HFFc6 (cell line): ENCODE measurements at regions not wholly inside any gene's neighbourhood (a gene's known extent, or its start where the extent isn't known, plus 50 kb on each side); places are given as distances from the start of the nearest gene placed in this dataset.

Experiments
- DNase-seq: peaks from one replicate; pipeline ENCODE4 v3.0.0-alpha.2; 2018
- H3K27ac Mint-ChIP-seq: 2 replicates; pipeline ENCODE4 v1.8.0; 2020; ENCODE audit warnings: mild to moderate bottlenecking, mixed read lengths
- H3K27me3 Mint-ChIP-seq: 2 replicates; pipeline ENCODE4 v1.8.0; 2021; ENCODE audit warnings: mild to moderate bottlenecking, moderate library complexity, mixed read lengths; ENCODE audit not compliant: insufficient read depth
- H3K36me3 Mint-ChIP-seq: 2 replicates; pipeline ENCODE4 v1.8.0; 2021; ENCODE audit warnings: low read depth, mixed read lengths
- H3K4me1 Mint-ChIP-seq: 2 replicates; pipeline ENCODE4 v1.8.0; 2020; ENCODE audit warnings: low read depth, mixed read lengths
- H3K4me3 Mint-ChIP-seq: 2 replicates; pipeline ENCODE4 v1.8.0; 2020; ENCODE audit warnings: mild to moderate bottlenecking, moderate library complexity, mixed read lengths
- H3K9me3 Mint-ChIP-seq: 2 replicates; pipeline ENCODE4 v1.8.0; 2020; ENCODE audit warnings: mild to moderate bottlenecking, mixed read lengths
- TF ChIP-seq, protein P1 (sequence below): fragments of 200-600 bp; sonication (generic); IDR thresholded peaks from 2 replicates; pipeline ENCODE4 v1.5.0; 2021; ENCODE audit warnings: antibody characterized with exemption, mild to moderate bottlenecking

DNA sequence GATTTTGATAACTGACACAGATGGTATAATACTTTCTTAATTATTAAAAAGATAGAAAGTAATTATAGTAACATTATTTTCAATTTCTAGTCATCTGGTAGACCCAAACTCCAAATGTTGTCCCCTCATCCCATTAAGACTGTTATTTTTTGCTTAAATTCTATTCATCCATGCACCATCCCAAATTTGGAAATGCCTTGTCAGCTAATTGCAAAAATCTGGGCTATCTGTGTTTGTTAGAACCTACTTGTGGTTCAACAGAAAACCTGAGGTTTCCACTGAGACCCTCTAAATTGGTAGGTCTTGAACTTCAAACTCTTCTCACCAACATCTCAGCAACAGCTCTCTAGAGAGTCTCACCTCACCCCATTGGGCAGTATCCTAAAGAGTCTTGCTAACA lies 172.2 kb upstream of the ADGRL3 start:
- no peak for DNase-seq
- no peak overlapping the region for H3K4me3 Mint-ChIP-seq
- no peaks in the 10 kb centered on the region for H3K4me1 Mint-ChIP-seq
- no peaks in the 10 kb centered on the region for H3K36me3 Mint-ChIP-seq
- H3K9me3 Mint-ChIP-seq, result peaks cover 23% of the 10 kb centered on the region
- H3K27me3 Mint-ChIP-seq, result no peaks in the 10 kb centered on the region
- no peak overlapping the region for H3K27ac Mint-ChIP-seq
- TF ChIP-seq, protein P1, sequence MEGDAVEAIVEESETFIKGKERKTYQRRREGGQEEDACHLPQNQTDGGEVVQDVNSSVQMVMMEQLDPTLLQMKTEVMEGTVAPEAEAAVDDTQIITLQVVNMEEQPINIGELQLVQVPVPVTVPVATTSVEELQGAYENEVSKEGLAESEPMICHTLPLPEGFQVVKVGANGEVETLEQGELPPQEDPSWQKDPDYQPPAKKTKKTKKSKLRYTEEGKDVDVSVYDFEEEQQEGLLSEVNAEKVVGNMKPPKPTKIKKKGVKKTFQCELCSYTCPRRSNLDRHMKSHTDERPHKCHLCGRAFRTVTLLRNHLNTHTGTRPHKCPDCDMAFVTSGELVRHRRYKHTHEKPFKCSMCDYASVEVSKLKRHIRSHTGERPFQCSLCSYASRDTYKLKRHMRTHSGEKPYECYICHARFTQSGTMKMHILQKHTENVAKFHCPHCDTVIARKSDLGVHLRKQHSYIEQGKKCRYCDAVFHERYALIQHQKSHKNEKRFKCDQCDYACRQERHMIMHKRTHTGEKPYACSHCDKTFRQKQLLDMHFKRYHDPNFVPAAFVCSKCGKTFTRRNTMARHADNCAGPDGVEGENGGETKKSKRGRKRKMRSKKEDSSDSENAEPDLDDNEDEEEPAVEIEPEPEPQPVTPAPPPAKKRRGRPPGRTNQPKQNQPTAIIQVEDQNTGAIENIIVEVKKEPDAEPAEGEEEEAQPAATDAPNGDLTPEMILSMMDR, result no peak

DNA sequence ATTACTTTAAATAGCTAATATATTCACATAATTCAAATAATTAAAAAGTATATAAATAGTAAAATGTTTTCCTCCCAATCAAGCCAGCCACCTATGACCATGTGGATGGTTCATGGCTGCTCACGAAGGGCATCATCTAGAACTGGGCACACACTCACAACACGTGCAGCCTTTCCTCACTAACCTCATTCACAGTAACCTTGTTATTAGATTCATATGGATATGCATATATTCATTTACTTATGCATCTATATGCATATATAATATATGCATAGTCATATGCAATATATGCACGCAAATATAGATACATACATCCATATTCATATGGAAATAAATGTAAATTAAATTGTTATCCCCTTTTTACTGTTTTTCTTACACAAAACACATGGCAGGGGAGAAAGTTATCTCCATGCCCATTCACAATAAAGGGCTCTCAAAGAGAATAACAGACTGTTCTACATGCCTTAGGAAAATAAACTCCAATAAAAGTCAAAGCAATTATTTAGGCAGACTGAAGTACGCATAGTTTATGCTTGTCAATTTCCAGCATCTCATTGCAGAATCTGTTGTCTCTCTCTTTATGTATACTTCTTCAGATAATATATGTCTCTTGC lies 163.9 kb upstream of the ADGRL3 start:
- Mint-ChIP-seq H3K36me3 (no peaks in the 10 kb centered on the region), H3K4me1 (no peaks in the 10 kb centered on the region), H3K4me3 (no peak overlapping the region), H3K27ac (no peak overlapping the region), H3K9me3 (peaks cover 25% of the 10 kb centered on the region), H3K27me3 (no peaks in the 10 kb centered on the region; the same call in 1 of the 2 replicates)
- DNase-seq, result no peak
- TF ChIP-seq, protein P1, result no peak

- TF ChIP-seq, protein P1, result no peak
- Mint-ChIP-seq H3K4me3 (no peak overlapping the region), H3K9me3 (peaks cover 28% of the 10 kb centered on the region)
Observed at GRCh38 chr4:61041527-61041926, 158.6 kb upstream of the ADGRL3 start.

GRCh38 chr4:61044837-61045236 lies 155.3 kb upstream of the ADGRL3 start:
- no peak for DNase-seq
- no peaks in the 10 kb centered on the region for H3K36me3 Mint-ChIP-seq
- H3K27ac Mint-ChIP-seq, result no peak overlapping the region
- H3K27me3 Mint-ChIP-seq, result no peaks in the 10 kb centered on the region
- H3K4me3 Mint-ChIP-seq, result no peak overlapping the region
- peaks cover 24% of the 10 kb centered on the region for H3K9me3 Mint-ChIP-seq
- TF ChIP-seq, protein P1, result no peak
- H3K4me1 Mint-ChIP-seq, result no peaks in the 10 kb centered on the region

More at GRCh38 chr4:61041527-61041926, 158.6 kb upstream of the ADGRL3 start:
- Mint-ChIP-seq H3K36me3 (no peaks in the 10 kb centered on the region), H3K27me3 (no peaks in the 10 kb centered on the region), H3K27ac (no peak overlapping the region), H3K4me1 (no peaks in the 10 kb centered on the region)
- DNase-seq, result no peak

GRCh38 chr4:61049018-61049417 lies 151.1 kb upstream of the ADGRL3 start:
- no peaks in the 10 kb centered on the region for H3K4me1 Mint-ChIP-seq
- no peaks in the 10 kb centered on the region for H3K27me3 Mint-ChIP-seq
- H3K36me3 Mint-ChIP-seq, result no peaks in the 10 kb centered on the region
- no peak for DNase-seq
- TF ChIP-seq, protein P1, result no peak
- peaks cover 14% of the 10 kb centered on the region for H3K9me3 Mint-ChIP-seq
- H3K4me3 Mint-ChIP-seq, result no peak overlapping the region
- H3K27ac Mint-ChIP-seq, result no peak overlapping the region
